ENCODE measurements at regions not wholly inside any gene's neighbourhood (a gene's known extent, or its start where the extent isn't known, plus 50 kb on each side); places are given as distances from the start of the nearest gene placed in this dataset.

DNA sequence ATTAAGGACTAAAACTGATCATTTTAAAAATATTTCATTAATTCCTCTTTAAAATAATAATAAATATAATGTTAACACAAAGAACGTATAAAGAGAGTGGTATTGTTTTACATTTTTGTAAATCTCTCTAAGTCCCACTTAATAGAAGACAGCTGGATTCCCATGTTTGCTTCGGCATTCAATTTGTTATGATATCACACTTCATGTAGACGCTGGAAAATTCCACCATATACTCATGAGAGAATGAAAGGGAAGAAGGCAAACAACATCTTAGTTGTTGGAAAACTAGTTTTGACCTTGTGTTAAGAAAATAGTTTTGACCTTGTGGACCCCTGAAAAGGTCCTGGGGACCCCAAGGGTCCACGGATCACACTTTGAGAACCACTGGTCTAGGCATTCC, 85.3 kb upstream of the MGMT start:
- TF ChIP-seq, protein P1, sequence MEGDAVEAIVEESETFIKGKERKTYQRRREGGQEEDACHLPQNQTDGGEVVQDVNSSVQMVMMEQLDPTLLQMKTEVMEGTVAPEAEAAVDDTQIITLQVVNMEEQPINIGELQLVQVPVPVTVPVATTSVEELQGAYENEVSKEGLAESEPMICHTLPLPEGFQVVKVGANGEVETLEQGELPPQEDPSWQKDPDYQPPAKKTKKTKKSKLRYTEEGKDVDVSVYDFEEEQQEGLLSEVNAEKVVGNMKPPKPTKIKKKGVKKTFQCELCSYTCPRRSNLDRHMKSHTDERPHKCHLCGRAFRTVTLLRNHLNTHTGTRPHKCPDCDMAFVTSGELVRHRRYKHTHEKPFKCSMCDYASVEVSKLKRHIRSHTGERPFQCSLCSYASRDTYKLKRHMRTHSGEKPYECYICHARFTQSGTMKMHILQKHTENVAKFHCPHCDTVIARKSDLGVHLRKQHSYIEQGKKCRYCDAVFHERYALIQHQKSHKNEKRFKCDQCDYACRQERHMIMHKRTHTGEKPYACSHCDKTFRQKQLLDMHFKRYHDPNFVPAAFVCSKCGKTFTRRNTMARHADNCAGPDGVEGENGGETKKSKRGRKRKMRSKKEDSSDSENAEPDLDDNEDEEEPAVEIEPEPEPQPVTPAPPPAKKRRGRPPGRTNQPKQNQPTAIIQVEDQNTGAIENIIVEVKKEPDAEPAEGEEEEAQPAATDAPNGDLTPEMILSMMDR (IDR thresholded peaks at IDR 0.05), result no peak
- TF ChIP-seq POLR2A (IDR thresholded peaks at IDR 0.05), result no peak
